OCI-LY3 (cell line): ENCODE measurements at regions not wholly inside any gene's neighbourhood (a gene's known extent, or its start where the extent isn't known, plus 50 kb on each side); places are given as distances from the start of the nearest gene placed in this dataset.

Experiments
- H2AFZ ChIP-seq: fragments of 200-600, 300-600 bp; shearing (Covaris generic); 2 replicates; pipeline ENCODE4 v1.6.0; 2014; ENCODE audit warnings: antibody characterized with exemption, low read depth, low read length
- H3K27ac ChIP-seq: fragments of 200-600, 300-600 bp; sonication (generic); 2 replicates; pipeline ENCODE4 v1.5.1; 2014; ENCODE audit warnings: mild to moderate bottlenecking, low read length, moderate library complexity, mixed read lengths
- H3K27me3 ChIP-seq: fragments of 200-600, 300-600 bp; sonication (generic); 2 replicates; pipeline ENCODE4 v1.6.1; 2014; ENCODE audit warnings: low read depth, low read length, mixed read lengths
- H3K36me3 ChIP-seq: fragments of 200-600, 300-600 bp; sonication (generic); replicated peaks from 2 replicates; pipeline ENCODE3; 2014; ENCODE audit warnings: low read depth, low read length, mixed read lengths
- H3K4me1 ChIP-seq: fragments of 300-600, 200-600 bp; sonication (generic); 2 replicates; pipeline ENCODE4 v1.6.1; 2014; ENCODE audit warnings: low read length, mixed read lengths
- H3K4me2 ChIP-seq: fragments of 200-600, 300-600 bp; sonication (generic); 2 replicates; pipeline ENCODE4 v1.6.1; 2014; ENCODE audit warnings: low read length, mixed read lengths
- H3K4me3 ChIP-seq: fragments of 300-600, 200-600 bp; sonication (generic); 2 replicates; pipeline ENCODE4 v1.5.1; 2014; ENCODE audit warnings: antibody characterized with exemption, mild to moderate bottlenecking, low read length, moderate library complexity
- H3K79me2 ChIP-seq: fragments of 300-600, 200-600 bp; shearing (Covaris generic); 2 replicates; pipeline ENCODE4 v1.6.1; 2014; ENCODE audit warnings: mild to moderate bottlenecking, low read length, mixed read lengths
- H3K9ac ChIP-seq: fragments of 300-600, 200-600 bp; shearing (Covaris generic); 2 replicates; pipeline ENCODE4 v1.6.0; 2014; ENCODE audit warnings: mild to moderate bottlenecking, low read length, moderate library complexity
- H3K9me3 ChIP-seq: fragments of 200-600, 300-600 bp; shearing (Covaris generic); 2 replicates; pipeline ENCODE4 v1.6.1; 2014; ENCODE audit warnings: low read length, mixed read lengths; ENCODE audit not compliant: insufficient read depth
- H4K20me1 ChIP-seq: fragments of 200-600, 300-600 bp; sonication (generic); 2 replicates; pipeline ENCODE4 v1.6.1; 2016; ENCODE audit warnings: low read length, mixed read lengths; ENCODE audit not compliant: insufficient read depth
- CTCF ChIP-seq: fragments of 200-600, 300-600 bp; sonication (generic); IDR thresholded peaks from 2 replicates; pipeline ENCODE4 v1.5.1; 2014; ENCODE audit warnings: antibody characterized with exemption, low read length, low read depth
- EZH2phosphoT487 ChIP-seq: fragments of 200-600 bp; shearing (Covaris generic); IDR thresholded peaks from 2 replicates; pipeline ENCODE4 v1.6.1; 2018; ENCODE audit warnings: antibody characterized with exemption, mixed run types, low read depth

- Histone ChIP-seq H3K4me2 (no peak overlapping the region), H3K9me3 (no peaks in the 10 kb centered on the region), H3K79me2 (no peaks in the 10 kb centered on the region), H3K36me3 (no peaks in the 10 kb centered on the region), H3K4me1 (no peaks in the 10 kb centered on the region), H4K20me1 (no peaks in the 10 kb centered on the region), H3K9ac (no peak overlapping the region), H3K27ac (no peak overlapping the region), H2AFZ (no peak overlapping the region), H3K4me3 (no peak overlapping the region), H3K27me3 (no peaks in the 10 kb centered on the region)
- TF ChIP-seq EZH2phosphoT487 (no peak), CTCF (no peak)
These were observed 393.8 kb downstream of the OLFM4 start for GRCh38 chr13:53422415-53422814.

- no peaks in the 10 kb centered on the region for H3K36me3 ChIP-seq
- no peak overlapping the region for H3K9ac ChIP-seq
- no peak overlapping the region for H3K4me3 ChIP-seq
- no peaks in the 10 kb centered on the region for H3K4me1 ChIP-seq
- H3K9me3 ChIP-seq: peaks cover 7% of the 10 kb centered on the region
- no peaks in the 10 kb centered on the region for H4K20me1 ChIP-seq
- TF ChIP-seq CTCF (no peak), EZH2phosphoT487 (no peak)
- H2AFZ ChIP-seq: no peak overlapping the region
- H3K79me2 ChIP-seq: no peaks in the 10 kb centered on the region
- H3K27ac ChIP-seq: no peak overlapping the region
- no peaks in the 10 kb centered on the region for H3K27me3 ChIP-seq
- no peak overlapping the region for H3K4me2 ChIP-seq
These were observed 407.8 kb downstream of the OLFM4 start for GRCh38 chr13:53436396-53436795.

GRCh38 chr13:53439439-53440225 is 411.0 kb downstream of the OLFM4 start:
- no peaks in the 10 kb centered on the region for H3K79me2 ChIP-seq
- TF ChIP-seq CTCF (no peak), EZH2phosphoT487 (no peak)
- no peak overlapping the region for H3K4me2 ChIP-seq
- no peaks in the 10 kb centered on the region for H4K20me1 ChIP-seq
- H3K4me3 ChIP-seq: no peak overlapping the region
- H2AFZ ChIP-seq: no peak overlapping the region
- no peak overlapping the region for H3K27ac ChIP-seq
- no peak overlapping the region for H3K9ac ChIP-seq
- H3K9me3 ChIP-seq: peaks cover 7% of the 10 kb centered on the region
- H3K4me1 ChIP-seq: peaks cover under 1% of the 10 kb centered on the region; the same call in 1 of the 2 replicates
- H3K36me3 ChIP-seq: no peaks in the 10 kb centered on the region
- H3K27me3 ChIP-seq: no peaks in the 10 kb centered on the region

- no peaks in the 10 kb centered on the region for H3K79me2 ChIP-seq
- no peak overlapping the region for H3K27ac ChIP-seq
- no peak overlapping the region for H2AFZ ChIP-seq
- peaks cover 12% of the 10 kb centered on the region for H3K4me1 ChIP-seq
- H3K4me3 ChIP-seq: no peak overlapping the region
- no peaks in the 10 kb centered on the region for H3K27me3 ChIP-seq
- no peak overlapping the region for H3K4me2 ChIP-seq
- H3K9ac ChIP-seq: no peak overlapping the region
- no peaks in the 10 kb centered on the region for H3K36me3 ChIP-seq
- no peaks in the 10 kb centered on the region for H4K20me1 ChIP-seq
- peaks cover 7% of the 10 kb centered on the region; the same call in 1 of the 2 replicates for H3K9me3 ChIP-seq
- TF ChIP-seq EZH2phosphoT487: no peak
- no peak for TF ChIP-seq CTCF
These were observed 414.4 kb downstream of the OLFM4 start for GRCh38 chr13:53442979-53443378.
